CD4-positive, alpha-beta T cell treated with Interleukin-4 for 1 hour (primary cell): ENCODE measurements at regions not wholly inside any gene's neighbourhood (a gene's known extent, or its start where the extent isn't known, plus 50 kb on each side); places are given as distances from the start of the nearest gene placed in this dataset.

Experiments
- DNase-seq, 2 donors: peaks; one replicate each; pipeline ENCODE4 v3.0.0-alpha.2; 2020 to 2022

GRCh38 chr2:207290833-207291624 lies 125.3 kb upstream of the KLF7 start:
- no peak for DNase-seq

- no peak for DNase-seq
Measured at GRCh38 chr2:207291625-207292252, 126.0 kb upstream of the KLF7 start.

GRCh38 chr2:207296265-207296948 lies 130.7 kb upstream of the KLF7 start:
- no peak for DNase-seq

DNA sequence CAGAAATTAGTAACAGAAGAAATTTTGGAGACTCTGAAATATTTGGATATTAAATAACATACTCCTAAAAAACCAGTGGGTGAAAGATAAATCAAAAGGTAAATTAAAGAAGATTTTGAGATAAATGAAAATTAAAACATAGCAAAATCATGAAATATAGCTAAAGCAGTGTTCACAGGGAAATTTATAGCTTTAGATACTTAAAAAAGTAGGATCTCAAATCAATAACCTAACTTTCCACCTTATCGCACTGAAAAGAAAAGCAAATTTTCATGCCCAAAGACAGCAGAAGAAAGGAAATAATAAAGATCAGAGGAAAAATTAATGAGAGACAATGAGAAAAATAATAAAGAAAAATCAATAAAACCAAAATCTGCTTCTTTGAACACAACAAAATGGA lies 135.1 kb upstream of the KLF7 start:
- DNase-seq: no peak

GRCh38 chr2:207304761-207305160 lies 139.0 kb upstream of the KLF7 start:
- no peak for DNase-seq

GRCh38 chr2:207308519-207309224 lies 142.9 kb upstream of the KLF7 start:
- no peak for DNase-seq

DNA sequence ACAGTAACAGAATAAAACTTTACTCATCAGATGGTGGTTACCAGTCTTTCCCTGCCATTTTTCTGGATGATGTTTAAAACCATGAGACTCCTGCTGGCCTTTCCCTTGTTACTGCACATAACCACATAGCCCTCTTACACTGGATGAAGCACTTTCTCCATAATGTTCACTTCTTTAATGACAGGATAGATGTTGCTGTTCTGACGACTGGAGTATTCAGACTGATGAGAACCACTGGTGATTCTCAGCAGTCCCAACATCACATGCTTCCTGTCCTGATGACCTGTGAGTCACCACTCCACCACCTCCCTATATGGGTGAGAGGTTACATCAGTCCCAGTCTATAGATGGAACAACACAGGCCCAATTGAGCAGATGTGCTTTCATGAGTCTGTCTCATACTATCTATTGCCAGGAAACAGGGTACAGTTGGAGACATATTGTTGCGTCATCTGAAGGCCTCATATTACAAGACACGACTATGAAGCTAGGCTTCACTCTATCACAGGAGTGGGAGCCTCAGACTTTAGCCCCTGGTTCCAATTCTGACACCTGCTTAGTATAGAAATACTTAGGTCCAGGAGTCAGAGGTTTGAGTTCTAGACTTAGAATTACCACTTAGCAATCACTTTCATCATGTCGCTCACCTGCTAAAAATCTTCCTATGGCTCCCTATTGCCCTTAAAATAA lies 145.7 kb upstream of the KLF7 start:
- peak in 1 of 2 donors; percentile 75 for DNase-seq

DNA sequence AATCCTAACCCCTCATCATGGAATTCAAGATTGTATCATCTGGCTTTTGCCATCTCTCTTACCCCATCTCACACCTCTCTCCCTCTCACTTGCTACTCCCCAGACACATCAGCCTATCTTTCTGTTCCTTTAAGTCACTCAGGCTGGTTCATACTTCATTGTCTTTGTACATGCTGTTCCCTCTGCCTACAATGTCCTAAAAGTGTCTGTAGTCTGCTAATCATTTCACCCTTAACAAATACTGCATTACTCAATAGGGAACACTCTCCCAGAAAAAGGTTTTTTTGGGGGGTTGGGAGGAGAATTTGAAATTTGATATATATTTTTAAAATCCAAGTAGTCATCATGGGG lies 146.2 kb upstream of the KLF7 start:
- no peak for DNase-seq

DNA sequence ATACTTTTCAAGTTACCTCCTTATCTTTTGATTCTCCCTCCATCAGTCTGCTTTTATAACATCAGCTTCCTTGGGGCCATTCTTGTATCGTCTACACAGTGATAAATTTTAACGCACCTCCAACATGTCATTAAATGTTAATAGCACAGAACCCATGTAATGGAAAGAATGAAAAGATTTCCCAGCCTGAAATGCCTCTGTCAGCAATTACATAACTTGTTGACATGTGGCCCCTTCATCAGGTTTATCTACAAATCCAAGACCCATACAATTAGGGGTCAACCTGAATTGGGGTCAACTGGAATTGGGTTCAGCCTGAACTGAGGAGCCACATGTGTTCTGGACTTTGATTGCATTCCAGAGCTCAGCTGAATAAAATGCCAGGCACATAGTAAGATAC lies 148.2 kb upstream of the KLF7 start:
- no peak for DNase-seq

GRCh38 chr2:207315131-207315530 lies 149.4 kb upstream of the KLF7 start:
- DNase-seq: no peak

- no peak for DNase-seq
Measured at GRCh38 chr2:207316484-207316883, 150.7 kb upstream of the KLF7 start.

DNA sequence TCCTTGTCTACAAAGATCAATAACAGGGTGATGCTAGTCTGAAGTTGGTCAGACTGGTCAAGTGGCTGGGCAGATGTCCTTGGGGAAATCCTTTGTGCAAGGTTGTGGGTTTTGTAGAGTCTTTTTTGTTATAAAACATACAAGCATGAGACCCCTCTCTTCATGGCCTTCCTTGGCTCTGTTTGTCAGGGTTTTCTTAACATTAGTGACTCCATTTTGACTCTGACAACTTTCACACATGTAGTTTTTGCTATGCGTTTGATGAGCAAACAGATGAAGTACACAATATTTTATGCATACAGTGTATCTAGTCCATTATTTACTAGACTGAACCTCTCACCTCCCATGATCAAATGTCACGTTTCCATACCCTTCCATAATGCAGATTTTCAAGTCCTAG lies 151.2 kb upstream of the KLF7 start:
- no peak for DNase-seq

GRCh38 chr2:207317378-207317984 lies 151.7 kb upstream of the KLF7 start:
- DNase-seq: no peak

DNA sequence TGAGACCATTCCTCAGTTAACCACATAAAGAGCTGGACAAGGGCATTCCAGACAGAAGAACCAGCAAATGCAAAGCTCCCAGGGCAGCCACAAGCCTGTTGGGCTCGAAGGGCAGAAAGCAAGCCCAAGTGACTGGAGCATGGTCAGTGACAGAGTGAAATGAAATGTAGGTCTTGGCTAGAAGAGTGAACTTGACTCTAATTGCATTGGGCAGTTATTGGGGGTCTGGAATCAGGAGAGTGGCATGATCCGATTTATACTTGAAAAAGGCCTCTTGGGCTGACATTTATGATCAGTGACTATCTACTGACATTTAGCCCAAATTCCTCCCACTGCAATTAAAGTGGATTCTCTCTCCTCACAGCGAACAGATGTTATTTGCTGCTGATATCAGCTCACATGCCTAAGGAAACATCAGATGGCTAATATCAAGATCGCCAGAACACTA lies 152.5 kb upstream of the KLF7 start:
- no peak for DNase-seq

- no peak for DNase-seq
Measured at GRCh38 chr2:207319316-207319715, 153.6 kb upstream of the KLF7 start.

GRCh38 chr2:207320381-207321159 lies 154.8 kb upstream of the KLF7 start:
- no peak for DNase-seq

- no peak for DNase-seq
Measured at GRCh38 chr2:207321514-207321913, 155.8 kb upstream of the KLF7 start.

GRCh38 chr2:207324001-207324400 lies 158.3 kb upstream of the KLF7 start:
- no peak for DNase-seq

GRCh38 chr2:207327513-207327912 lies 161.8 kb upstream of the KLF7 start:
- DNase-seq: no peak

DNA sequence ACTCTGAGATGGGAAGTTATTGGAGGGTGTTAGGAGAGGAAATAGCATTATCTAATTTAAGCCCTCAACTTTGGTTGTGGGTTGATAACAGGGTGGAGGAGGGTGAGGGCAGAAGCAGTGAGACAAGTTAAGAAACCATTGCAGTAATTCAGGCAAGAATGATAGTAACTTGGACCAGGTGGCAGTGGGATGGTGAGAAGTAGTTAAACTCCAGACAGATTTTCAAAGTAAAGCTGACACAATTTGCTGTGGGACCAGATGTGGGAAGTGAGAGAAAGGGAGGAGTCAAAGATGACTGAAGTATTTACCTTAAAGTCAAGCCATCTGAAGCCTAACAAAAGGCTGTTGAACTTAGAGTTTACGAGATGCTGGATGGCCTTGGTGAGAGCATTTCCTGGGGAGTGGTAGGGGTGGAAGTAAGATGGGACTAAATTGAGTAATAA lies 163.2 kb upstream of the KLF7 start:
- DNase-seq: no peak

- DNase-seq: peak in 1 of 2 donors; percentile 21
Measured at GRCh38 chr2:207330912-207331311, 165.2 kb upstream of the KLF7 start.
